Endothelial cell of umbilical vein (primary cell): ENCODE measurements at regions not wholly inside any gene's neighbourhood (a gene's known extent, or its start where the extent isn't known, plus 50 kb on each side); places are given as distances from the start of the nearest gene placed in this dataset.

ENCODE experiments used
- BruUV-seq: library from RNA; stranded (reverse); fragments of 400-500 nt; replicated peaks from 2 replicates; lab custom pipeline; 2021; lab: Mats Ljungman, UMichigan
- CTCF ChIA-PET: fragments of 300-600, 350-600 bp; sonication (Branson Sonifier 250); formaldehyde crosslinking; loops from one replicate; lab custom pipeline; 2021; ENCODE audit warnings: antibody characterized with exemption, inconsistent platforms; lab: Charles Lee
- POLR2A ChIA-PET: fragments of 300-600, 350-600 bp; sonication (Branson Sonifier 250); formaldehyde crosslinking; loops from one replicate; lab custom pipeline; 2021; ENCODE audit warnings: antibody characterized with exemption, inconsistent platforms; lab: Charles Lee
- DNase-seq: peaks from one replicate; pipeline ENCODE4 v3.0.0-alpha.2; 2011; ENCODE audit warnings: low read depth, low spot score
- FAIRE-seq: peaks from 2 replicates; lab custom pipeline; 2011; peaks lifted over from hg19 to GRCh38; lab: Jason Lieb, UNC
- H2AFZ ChIP-seq: 2 replicates; pipeline ENCODE4 v1.6.0; 2012; ENCODE audit warnings: low read depth, low read length, control low read depth, inconsistent platforms
- H3K27ac ChIP-seq: 2 replicates; pipeline ENCODE4 v1.5.1; 2011; ENCODE audit warnings: low read depth, mild to moderate bottlenecking, control low read depth, low read length, moderate library complexity; ENCODE audit not compliant: insufficient read depth
- H3K27me3 ChIP-seq, 2 experiments: 2 replicates each; pipeline versions ENCODE4 v1.6.0 to v1.6.1; 2011; ENCODE audit warnings: low read length in 2 of 2, mixed read lengths in 1 of 2; ENCODE audit not compliant: control insufficient read depth in 2 of 2, insufficient read depth in 2 of 2
- H3K36me3 ChIP-seq, 2 experiments: 2 replicates in 1 of 2; 3 replicates in 1 of 2; pipeline ENCODE4 v1.5.1; 2011; ENCODE audit warnings: low read length in 2 of 2, mild to moderate bottlenecking in 1 of 2, moderate library complexity in 1 of 2; ENCODE audit not compliant: control insufficient read depth in 2 of 2, insufficient read depth in 2 of 2; ENCODE audit errors: extremely low read depth in 1 of 2
- H3K4me1 ChIP-seq: 3 replicates; pipeline ENCODE4 v1.5.1; 2011; ENCODE audit warnings: mild to moderate bottlenecking, low read length; ENCODE audit not compliant: control insufficient read depth, insufficient read depth; ENCODE audit errors: extremely low read depth
- H3K4me2 ChIP-seq: 2 replicates; pipeline ENCODE4 v1.6.1; 2011; ENCODE audit warnings: low read length, control low read depth, mixed read lengths; ENCODE audit not compliant: insufficient read depth
- H3K4me3 ChIP-seq, 3 experiments: fragments of 200-600 bp in 1 of 3; sonication (generic), shearing (Covaris generic) in 1 of 3; replicated peaks in 1 of 3; 2 replicates each; pipeline ENCODE4 v1.5.1; 2011 to 2016; ENCODE audit warnings: control low read depth in 3 of 3, low read length in 3 of 3, mild to moderate bottlenecking in 2 of 3, inconsistent platforms in 1 of 3, low read depth in 1 of 3, moderate library complexity in 1 of 3; ENCODE audit not compliant: insufficient read depth in 1 of 3
- H3K79me2 ChIP-seq: 2 replicates; pipeline ENCODE4 v1.6.0; 2012; ENCODE audit warnings: low read length, inconsistent platforms; ENCODE audit not compliant: control insufficient read depth, insufficient read depth
- H3K9ac ChIP-seq: replicated peaks from 2 replicates; pipeline ENCODE3; 2011; ENCODE audit warnings: low read length, control low read depth; ENCODE audit not compliant: insufficient read depth; ENCODE audit errors: extremely low read depth
- H3K9me1 ChIP-seq: replicated peaks from 3 replicates; pipeline ENCODE4 v1.6.0; 2011; ENCODE audit warnings: mild to moderate bottlenecking, low read length; ENCODE audit not compliant: control insufficient read depth, insufficient read depth; ENCODE audit errors: extremely low read depth
- H3K9me3 ChIP-seq: replicated peaks from 2 replicates; pipeline ENCODE4 v1.5.1; 2012; ENCODE audit warnings: low read length, inconsistent platforms; ENCODE audit not compliant: control insufficient read depth, insufficient read depth
- H4K20me1 ChIP-seq: replicated peaks from 2 replicates; pipeline ENCODE3; 2011; ENCODE audit warnings: mild to moderate bottlenecking, low read length; ENCODE audit not compliant: control insufficient read depth, insufficient read depth; ENCODE audit errors: extremely low read depth
- CTCF ChIP-seq, 2 donors: IDR thresholded peaks; 1 replicate in 1 of 2; 2 replicates in 1 of 2; pipeline ENCODE4 v1.5.1; 2011; ENCODE audit warnings: low read length in 2 of 2, mild to moderate bottlenecking in 2 of 2, moderate library complexity in 2 of 2, control low read depth in 1 of 2, inconsistent platforms in 1 of 2, low read depth in 1 of 2; ENCODE audit not compliant: insufficient read depth in 1 of 2; ENCODE audit errors: extremely low read depth in 1 of 2
- EZH2 ChIP-seq: IDR thresholded peaks from 2 replicates; pipeline ENCODE4 v1.6.1; 2012; ENCODE audit warnings: borderline replicate concordance, low read depth, mild to moderate bottlenecking, moderate library complexity, low read length, inconsistent platforms; ENCODE audit not compliant: severe bottlenecking
- FOS ChIP-seq: IDR thresholded peaks from 2 replicates; pipeline ENCODE4 v1.6.1; 2011; ENCODE audit warnings: mild to moderate bottlenecking, low read length, moderate library complexity, borderline replicate concordance; ENCODE audit not compliant: insufficient read depth
- GATA2 ChIP-seq: IDR thresholded peaks from 2 replicates; pipeline ENCODE4 v1.7.0; 2011; ENCODE audit warnings: low read depth, mild to moderate bottlenecking, moderate library complexity, mixed read lengths, low read length; ENCODE audit not compliant: insufficient read length, insufficient read depth
- JUN ChIP-seq: IDR thresholded peaks from 2 replicates; pipeline ENCODE4 v1.6.1; 2011; ENCODE audit warnings: borderline replicate concordance, low read depth; ENCODE audit not compliant: insufficient read length, insufficient read depth
- MAX ChIP-seq: IDR thresholded peaks from 2 replicates; pipeline ENCODE4 v1.6.1; 2011; ENCODE audit not compliant: insufficient read depth, insufficient read length
- MYC ChIP-seq: IDR thresholded peaks from one replicate; pipeline ENCODE4 v1.6.1; 2011; ENCODE audit warnings: mild to moderate bottlenecking, low read depth, low read length
- POLR2A ChIP-seq: IDR thresholded peaks from 2 replicates; pipeline ENCODE4 v1.6.1; 2012; ENCODE audit warnings: low read depth, mild to moderate bottlenecking, control low read depth, low read length
- POLR2AphosphoS5 ChIP-seq: IDR thresholded peaks from 2 replicates; pipeline ENCODE4 v1.6.1; 2012; ENCODE audit warnings: low read depth, mild to moderate bottlenecking, control low read depth, low read length, moderate library complexity; ENCODE audit not compliant: insufficient read depth
- dilution Hi-C: fragments of 300-500 bp; cut with MboI; formaldehyde crosslinking; loops from one replicate; pipeline ENCODE4 v1.15.0; 2019; ENCODE audit warnings: low sequenced_read_pairs; ENCODE audit not compliant: extremely low pct_ligation_motif_present
- intact Hi-C: fragments of 100-400 bp; cut with micrococcal nuclease; formaldehyde crosslinking; loops from one replicate; pipeline ENCODE4 v1.10.0; 2022

- H3K27me3 ChIP-seq = no peaks in the 10 kb centered on the region
Observed at GRCh38 chr22:49697047-49697446, 130.6 kb downstream of the BRD1 start.

More at GRCh38 chr22:49697047-49697446, 130.6 kb downstream of the BRD1 start:
- H2AFZ ChIP-seq = no peak overlapping the region
- no TSS peak for BruUV-seq
- H3K4me2 ChIP-seq = no peak overlapping the region
- no peaks in the 10 kb centered on the region for H3K9me3 ChIP-seq
- no peak overlapping the region for H3K4me3 ChIP-seq
- intact Hi-C loops (no loop called here), dilution Hi-C loops (no loop called here)
- FAIRE-seq = no peak
- H3K27ac ChIP-seq = no peak overlapping the region
- POLR2A ChIA-PET = no interaction called here
- no peak for TF ChIP-seq MYC
- no peak for TF ChIP-seq GATA2
- TF ChIP-seq MAX = no peak
- no peak for TF ChIP-seq CTCF (IDR thresholded peaks at IDR 0.05; ENCODE audit: extremely low read depth in 1 of 2, insufficient read depth in 1 of 2, low read depth in 1 of 2, low read length in 2 of 2)
- TF ChIP-seq POLR2A = no peak
- TF ChIP-seq POLR2AphosphoS5 = no peak
- no peak for TF ChIP-seq JUN
- no peak for TF ChIP-seq EZH2
- TF ChIP-seq FOS = no peak
- DNase-seq = no peak
- no peaks in the 10 kb centered on the region for H3K79me2 ChIP-seq
- no peaks in the 10 kb centered on the region for H3K9me1 ChIP-seq
- no peaks in the 10 kb centered on the region for H3K36me3 ChIP-seq
- H3K4me1 ChIP-seq = no peaks in the 10 kb centered on the region
- CTCF ChIA-PET = no interaction called here
- no peaks in the 10 kb centered on the region for H4K20me1 ChIP-seq
- H3K9ac ChIP-seq = no peak overlapping the region
